ENCODE measurements at regions not wholly inside any gene's neighbourhood (a gene's known extent, or its start where the extent isn't known, plus 50 kb on each side); places are given as distances from the start of the nearest gene placed in this dataset.
"Not testable (repeated sequence)": the region's sequence is repeated elsewhere in the genome, so short reads cannot be mapped to it uniquely, and the experiment has no call there.

- Histone ChIP-seq H4K20me1 (ENCODE audit: insufficient read depth, low read length) (no peaks in the 10 kb centered on the region), H3K27me3 (ENCODE audit: control insufficient read depth in 1 of 2, insufficient read depth in 2 of 2, low read length in 2 of 2) (no peaks in the 10 kb centered on the region), H3K9me3 (ENCODE audit: low read length) (no peaks in the 10 kb centered on the region), H3K9ac (ENCODE audit: insufficient read depth, low read depth, low read length) (no peak overlapping the region), H3K4me3 (replicated peaks in 1 of 3; ENCODE audit: insufficient read depth in 1 of 3, low read depth in 2 of 3, low read length in 3 of 3) (no peak overlapping the region), H3K79me2 (ENCODE audit: insufficient read depth, low read length) (no peaks in the 10 kb centered on the region), H2AFZ (ENCODE audit: low read length) (no peak overlapping the region), H3K27ac (ENCODE audit: extremely low read length, insufficient read depth, low read length) (no peak overlapping the region), H3K4me2 (ENCODE audit: low read depth, low read length) (no peak overlapping the region), H3K4me1 (ENCODE audit: insufficient read depth, low read length) (no peaks in the 10 kb centered on the region), H3K36me3 (replicated peaks in 1 of 2; ENCODE audit: control insufficient read depth in 1 of 2, insufficient read depth in 2 of 2, low read length in 2 of 2) (no peaks in the 10 kb centered on the region)
- FAIRE-seq (no peak), ATAC-seq (no peak), DNase-seq (ENCODE audit: low spot score) (no peak)
- in situ Hi-C loops (cut with HindIII; ENCODE audit: extremely low pct_ligation_motif_present, low pct_unique_long_range_greater_than_20kb) (no loop called here), intact Hi-C loops (cut with micrococcal nuclease; ENCODE audit: unreplicated experiment) (no loop called here)
- ChIA-PET POLR2A (no interaction called here), CTCF (ENCODE audit: low intra/inter-chr PET ratio, low total read pairs) (no interaction called here)
- TF ChIP-seq ZNF775 (CRISPR knock-in tag; IDR thresholded peaks at IDR 0.05; ENCODE audit: borderline replicate concordance): no peak
- 37% methylated on average over 7 of the region's 7 CpGs for WGBS (ENCODE audit: low lambda C conversion rate)
- no TSS peak for BruUV-seq (replicated peaks)
These were observed 253.3 kb upstream of the INTU start for GRCh38 chr4:127379499-127379898.

DNA sequence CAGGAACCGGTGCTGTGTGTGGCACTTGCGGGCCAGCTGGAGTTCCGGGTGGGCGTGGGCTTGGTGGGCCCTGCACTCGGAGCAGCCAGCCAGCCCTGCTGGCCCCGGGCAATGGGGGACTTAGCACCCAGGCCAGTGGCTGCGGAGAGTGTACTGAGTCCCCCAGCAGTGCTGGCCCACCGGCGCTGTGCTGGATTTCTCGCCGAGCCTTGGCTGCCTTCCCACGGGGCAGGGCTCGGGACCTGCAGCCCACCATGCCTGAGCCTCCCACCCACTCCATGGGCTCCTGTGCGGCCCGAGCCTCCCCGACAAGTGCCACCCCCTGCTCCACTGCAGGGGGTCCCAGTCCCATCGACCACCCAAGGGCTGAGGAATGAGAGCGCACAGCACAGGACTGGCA, 252.8 kb upstream of the INTU start:
- 0% methylated on average over 2 of the region's 18 CpGs for WGBS (ENCODE audit: low lambda C conversion rate)
- H3K27ac ChIP-seq (ENCODE audit: extremely low read length, insufficient read depth, low read length); ATAC-seq; intact Hi-C loops (cut with micrococcal nuclease; ENCODE audit: unreplicated experiment); FAIRE-seq; H4K20me1 ChIP-seq (ENCODE audit: insufficient read depth, low read length); H3K4me2 ChIP-seq (ENCODE audit: low read depth, low read length); POLR2A ChIA-PET; H2AFZ ChIP-seq (ENCODE audit: low read length); DNase-seq (ENCODE audit: low spot score); H3K9me3 ChIP-seq (ENCODE audit: low read length); H3K27me3 ChIP-seq (ENCODE audit: control insufficient read depth in 1 of 2, insufficient read depth in 2 of 2, low read length in 2 of 2); CTCF ChIA-PET (ENCODE audit: low intra/inter-chr PET ratio, low total read pairs); BruUV-seq (replicated peaks); H3K4me1 ChIP-seq (ENCODE audit: insufficient read depth, low read length); H3K36me3 ChIP-seq (replicated peaks in 1 of 2; ENCODE audit: control insufficient read depth in 1 of 2, insufficient read depth in 2 of 2, low read length in 2 of 2); H3K4me3 ChIP-seq (replicated peaks in 1 of 3; ENCODE audit: insufficient read depth in 1 of 3, low read depth in 2 of 3, low read length in 3 of 3); H3K9ac ChIP-seq (ENCODE audit: insufficient read depth, low read depth, low read length); H3K79me2 ChIP-seq (ENCODE audit: insufficient read depth, low read length); in situ Hi-C loops (cut with HindIII; ENCODE audit: extremely low pct_ligation_motif_present, low pct_unique_long_range_greater_than_20kb): not testable (repeated sequence)

- H3K4me3 ChIP-seq (replicated peaks in 1 of 3; ENCODE audit: insufficient read depth in 1 of 3, low read depth in 2 of 3, low read length in 3 of 3): no peak overlapping the region
- H3K9me3 ChIP-seq (ENCODE audit: low read length): no peaks in the 10 kb centered on the region
- no peaks in the 10 kb centered on the region for H3K27me3 ChIP-seq (ENCODE audit: control insufficient read depth in 1 of 2, insufficient read depth in 2 of 2, low read length in 2 of 2)
- H3K36me3 ChIP-seq (replicated peaks in 1 of 2; ENCODE audit: control insufficient read depth in 1 of 2, insufficient read depth in 2 of 2, low read length in 2 of 2): no peaks in the 10 kb centered on the region
- no peak for TF ChIP-seq PCBP1 (IDR thresholded peaks at IDR 0.05; ENCODE audit: borderline replicate concordance, low read depth, low read length)
- intact Hi-C loops (cut with micrococcal nuclease; ENCODE audit: unreplicated experiment): no loop called here
- ChIA-PET POLR2A (no interaction called here), CTCF (ENCODE audit: low intra/inter-chr PET ratio, low total read pairs) (no interaction called here)
- FAIRE-seq (no peak), ATAC-seq (no peak), DNase-seq (ENCODE audit: low spot score) (no peak)
- no peaks in the 10 kb centered on the region for H3K4me1 ChIP-seq (ENCODE audit: insufficient read depth, low read length)
- no peak overlapping the region for H2AFZ ChIP-seq (ENCODE audit: low read length)
- H4K20me1 ChIP-seq (ENCODE audit: insufficient read depth, low read length): no peaks in the 10 kb centered on the region
- H3K27ac ChIP-seq (ENCODE audit: extremely low read length, insufficient read depth, low read length): no peak overlapping the region
- H3K79me2 ChIP-seq (ENCODE audit: insufficient read depth, low read length): no peaks in the 10 kb centered on the region
- no peak overlapping the region for H3K4me2 ChIP-seq (ENCODE audit: low read depth, low read length)
- in situ Hi-C loops (cut with HindIII; ENCODE audit: extremely low pct_ligation_motif_present, low pct_unique_long_range_greater_than_20kb): no loop called here
- H3K9ac ChIP-seq (ENCODE audit: insufficient read depth, low read depth, low read length): no peak overlapping the region
- no TSS peak for BruUV-seq (replicated peaks)
These were observed 249.1 kb upstream of the INTU start for GRCh38 chr4:127383666-127384065.
